GM12892 (cell line): ENCODE measurements at regions not wholly inside any gene's neighbourhood (a gene's known extent, or its start where the extent isn't known, plus 50 kb on each side); places are given as distances from the start of the nearest gene placed in this dataset.

Source experiments
- POLR2A ChIP-seq: IDR thresholded peaks from 2 replicates; pipeline ENCODE4 v1.6.1; 2011; ENCODE audit warnings: low read depth, low read length, control low read depth
- POLR2AphosphoS5 ChIP-seq: IDR thresholded peaks from 2 replicates; pipeline ENCODE4 v1.6.1; 2011; ENCODE audit warnings: low read depth, low read length, control low read depth

- TF ChIP-seq POLR2AphosphoS5 (no peak), POLR2A (no peak)
These were observed 340.4 kb upstream of the NCAM1 start for GRCh38 chr11:112620621-112621394.
